ENCODE measurements at regions not wholly inside any gene's neighbourhood (a gene's known extent, or its start where the extent isn't known, plus 50 kb on each side); places are given as distances from the start of the nearest gene placed in this dataset.
"Not testable (repeated sequence)": the region's sequence is repeated elsewhere in the genome, so short reads cannot be mapped to it uniquely, and the experiment has no call there.

GRCh38 chr1:214859647-214860046, 222.9 kb upstream of the KCNK2 start:
- DNase-seq (ENCODE audit: low spot score) (no peak), ATAC-seq (no peak)

- no peak for ATAC-seq
- no peak for DNase-seq (ENCODE audit: low spot score)
Measured at GRCh38 chr1:214861615-214862014, 220.9 kb upstream of the KCNK2 start.

- DNase-seq (ENCODE audit: low spot score) = no peak
- no peak for ATAC-seq
Measured at GRCh38 chr1:214862421-214862820, 220.1 kb upstream of the KCNK2 start.

GRCh38 chr1:214864896-214865688, 217.4 kb upstream of the KCNK2 start:
- DNase-seq (ENCODE audit: low spot score) = no peak
- ATAC-seq = no peak

GRCh38 chr1:214870426-214870825, 212.1 kb upstream of the KCNK2 start:
- not testable (repeated sequence) for ATAC-seq; DNase-seq (ENCODE audit: low spot score)

GRCh38 chr1:214880956-214881355, 201.6 kb upstream of the KCNK2 start:
- ATAC-seq (no peak), DNase-seq (ENCODE audit: low spot score) (no peak)

- ATAC-seq = no peak
- DNase-seq (ENCODE audit: low spot score) = no peak
Measured at GRCh38 chr1:214882616-214883015, 199.9 kb upstream of the KCNK2 start.

GRCh38 chr1:214895011-214895600, 187.4 kb upstream of the KCNK2 start:
- DNase-seq (ENCODE audit: low spot score) (no peak), ATAC-seq (no peak)

- ATAC-seq (no peak), DNase-seq (ENCODE audit: low spot score) (no peak)
Measured at GRCh38 chr1:214896921-214897320, 185.6 kb upstream of the KCNK2 start.

- no peak for ATAC-seq
- no peak for DNase-seq (ENCODE audit: low spot score)
Measured at GRCh38 chr1:214897581-214897980, 185.0 kb upstream of the KCNK2 start.

GRCh38 chr1:214898161-214898560, 184.4 kb upstream of the KCNK2 start:
- ATAC-seq (no peak), DNase-seq (ENCODE audit: low spot score) (no peak)

GRCh38 chr1:214898718-214899117, 183.8 kb upstream of the KCNK2 start:
- no peak for ATAC-seq

GRCh38 chr1:214899908-214900460, 182.6 kb upstream of the KCNK2 start:
- DNase-seq (ENCODE audit: low spot score) (no peak), ATAC-seq (no peak)

More at GRCh38 chr1:214898718-214899117, 183.8 kb upstream of the KCNK2 start:
- no peak for DNase-seq (ENCODE audit: low spot score)

GRCh38 chr1:214900590-214900989, 181.9 kb upstream of the KCNK2 start:
- no peak for ATAC-seq
- DNase-seq (ENCODE audit: low spot score) = no peak

GRCh38 chr1:214901718-214902117, 180.8 kb upstream of the KCNK2 start:
- ATAC-seq (no peak), DNase-seq (ENCODE audit: low spot score) (no peak)

GRCh38 chr1:214902636-214903320, 179.8 kb upstream of the KCNK2 start:
- DNase-seq (ENCODE audit: low spot score) (no peak), ATAC-seq (no peak)

GRCh38 chr1:214912127-214912526, 170.4 kb upstream of the KCNK2 start:
- ATAC-seq (no peak), DNase-seq (ENCODE audit: low spot score) (no peak)

GRCh38 chr1:214913966-214914365, 168.6 kb upstream of the KCNK2 start:
- DNase-seq (ENCODE audit: low spot score) (no peak), ATAC-seq (no peak)

GRCh38 chr1:214917081-214917635, 165.4 kb upstream of the KCNK2 start:
- no peak for DNase-seq (ENCODE audit: low spot score)
- ATAC-seq = no peak

GRCh38 chr1:214918745-214919144, 163.8 kb upstream of the KCNK2 start:
- DNase-seq (ENCODE audit: low spot score) (no peak), ATAC-seq (no peak)

GRCh38 chr1:214920337-214920736, 162.2 kb upstream of the KCNK2 start:
- ATAC-seq (no peak), DNase-seq (ENCODE audit: low spot score) (no peak)

All from left lobe of liver (tissue), 2 donors.